HG03196 (cell line): ENCODE measurements at regions not wholly inside any gene's neighbourhood (a gene's known extent, or its start where the extent isn't known, plus 50 kb on each side); places are given as distances from the start of the nearest gene placed in this dataset.
A peak's percentile ranks its signal among the peaks of the same experiment; 100 is the strongest.

ENCODE experiments used
- ATAC-seq: cut with Tn5 transposase; IDR thresholded peaks from one replicate; pipeline ENCODE4 v1.9.1; 2021; ENCODE audit not compliant: unreplicated experiment

DNA sequence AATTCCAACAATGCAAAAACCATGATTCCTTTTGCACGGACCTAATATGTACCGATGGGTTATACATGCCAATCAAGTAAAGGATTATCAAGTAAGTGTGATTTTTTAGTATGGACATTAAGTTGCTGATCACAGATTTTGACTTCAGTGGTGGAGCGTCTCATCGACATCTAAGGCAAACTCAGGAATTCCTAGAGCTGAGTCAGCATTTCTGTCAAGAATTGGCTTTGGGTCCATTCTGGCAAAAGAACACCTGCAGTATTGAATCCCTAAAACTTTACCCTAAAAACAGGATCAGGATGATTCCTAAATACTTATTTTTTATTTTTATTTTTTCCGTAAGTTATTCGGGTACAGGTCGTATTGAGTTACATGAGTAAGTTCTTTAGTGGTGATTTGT is 83.6 kb downstream of the HPGD start:
- no peak for ATAC-seq

DNA sequence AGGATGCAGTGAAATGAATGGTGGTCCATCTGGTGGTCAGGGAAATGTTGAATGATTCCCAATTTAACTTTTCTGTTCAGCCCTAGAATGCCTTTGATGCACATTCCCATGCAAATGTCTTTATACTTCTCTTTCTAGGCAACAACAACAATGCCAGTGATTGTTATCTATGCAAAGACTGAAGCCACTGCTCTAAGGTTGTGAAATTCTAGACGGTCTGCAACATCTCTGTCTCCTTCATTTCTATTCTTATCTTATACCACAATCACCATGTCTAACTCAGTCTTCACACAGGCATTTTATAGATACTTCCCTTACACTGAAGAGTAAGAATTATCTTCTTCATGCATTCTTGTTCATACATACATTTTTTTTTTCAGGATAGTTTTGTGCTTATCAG is 84.5 kb downstream of the HPGD start:
- no peak for ATAC-seq

DNA sequence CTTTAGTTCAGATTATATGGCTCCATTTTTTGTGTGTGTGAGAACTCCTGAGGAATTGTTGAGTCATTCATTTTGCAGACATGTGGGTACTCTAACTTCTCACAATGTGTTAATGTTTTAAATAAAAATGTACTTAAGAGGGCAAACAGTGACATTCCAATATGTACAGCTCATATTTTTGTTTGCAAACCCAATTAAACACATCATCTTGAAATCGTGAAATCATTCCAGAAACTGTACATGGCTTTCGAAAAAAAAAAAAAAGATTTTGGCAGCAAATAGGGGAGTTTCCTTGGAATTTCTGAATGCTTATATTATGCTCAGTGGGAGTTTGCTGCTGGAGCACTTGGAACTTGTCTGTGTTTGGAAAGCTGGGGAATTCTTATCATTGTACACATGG is 85.0 kb downstream of the HPGD start:
- ATAC-seq = no peak

DNA sequence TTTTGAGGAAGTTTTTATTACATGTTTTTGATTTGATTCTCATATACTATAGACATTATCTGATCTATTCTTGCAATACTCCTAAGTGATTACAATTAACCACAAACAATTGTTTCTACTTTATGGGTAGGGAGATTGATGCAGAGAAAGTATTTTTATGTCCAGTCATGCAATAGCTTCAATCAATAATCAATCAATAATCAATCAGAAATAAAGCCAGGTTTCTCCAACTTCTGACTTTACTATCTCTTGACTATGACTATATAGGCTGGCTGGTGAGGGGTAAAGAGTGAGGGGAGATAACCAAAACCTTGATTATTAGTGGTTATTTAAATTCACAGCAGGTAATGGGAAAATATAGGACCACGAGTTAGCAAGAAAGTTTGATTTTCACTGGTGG is 85.9 kb downstream of the HPGD start:
- ATAC-seq = no peak

DNA sequence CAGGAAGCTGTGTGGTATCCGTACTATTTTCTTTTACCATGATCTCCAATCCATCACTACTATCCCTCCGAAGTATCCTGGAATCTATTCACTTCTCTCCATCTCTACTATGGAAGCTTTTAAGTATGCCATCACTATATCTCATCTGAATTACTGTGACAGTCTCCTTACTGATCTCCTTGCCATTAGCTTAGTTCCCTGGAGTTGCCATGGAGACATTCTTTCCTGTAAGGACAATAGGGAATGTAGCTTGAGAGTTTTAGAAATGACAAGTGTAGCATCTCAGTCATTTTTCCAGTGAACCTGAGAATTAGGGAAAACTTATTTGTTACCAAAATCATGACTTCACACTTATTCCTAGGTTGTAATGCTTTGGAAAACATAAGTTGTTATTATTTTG is 86.3 kb downstream of the HPGD start:
- ATAC-seq = no peak

DNA sequence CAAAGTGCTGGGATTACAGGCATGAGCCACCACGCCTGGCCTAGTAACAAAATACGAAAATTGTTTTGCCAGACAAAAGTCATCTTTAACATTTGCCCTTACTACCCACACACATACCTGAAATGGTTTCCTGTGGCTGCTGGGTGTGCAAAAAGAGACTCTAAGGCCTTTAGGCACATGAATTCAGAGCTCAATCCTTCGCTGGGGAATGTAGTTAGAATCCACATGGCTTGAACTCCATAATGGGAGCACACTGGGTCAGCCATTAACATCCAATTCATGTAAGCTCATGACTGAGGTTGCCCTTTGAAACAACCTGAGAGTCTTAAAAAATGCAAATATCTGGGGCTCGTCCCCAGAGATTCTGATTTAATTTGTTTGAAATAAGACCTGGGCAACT is 87.8 kb downstream of the HPGD start:
- ATAC-seq = no peak

DNA sequence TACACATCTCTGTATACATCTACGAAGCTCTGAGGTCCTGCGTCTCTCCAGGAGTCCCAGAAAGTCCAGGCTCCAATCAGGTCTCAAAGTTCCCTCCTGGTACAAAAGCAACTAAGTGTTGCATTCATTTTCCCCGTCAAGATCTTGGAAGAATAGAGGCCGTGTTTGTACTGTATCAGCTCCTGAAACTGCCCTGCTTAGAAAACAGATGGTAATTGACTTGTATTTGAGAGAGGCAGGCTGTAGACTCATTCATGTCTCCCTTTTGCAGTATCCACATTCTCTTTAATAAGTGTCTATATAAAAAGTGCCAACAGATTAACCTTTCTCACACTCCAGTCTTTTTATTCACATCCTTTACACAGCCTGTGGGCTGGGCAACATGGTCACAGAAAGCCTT is 91.7 kb downstream of the HPGD start:
- no peak for ATAC-seq

DNA sequence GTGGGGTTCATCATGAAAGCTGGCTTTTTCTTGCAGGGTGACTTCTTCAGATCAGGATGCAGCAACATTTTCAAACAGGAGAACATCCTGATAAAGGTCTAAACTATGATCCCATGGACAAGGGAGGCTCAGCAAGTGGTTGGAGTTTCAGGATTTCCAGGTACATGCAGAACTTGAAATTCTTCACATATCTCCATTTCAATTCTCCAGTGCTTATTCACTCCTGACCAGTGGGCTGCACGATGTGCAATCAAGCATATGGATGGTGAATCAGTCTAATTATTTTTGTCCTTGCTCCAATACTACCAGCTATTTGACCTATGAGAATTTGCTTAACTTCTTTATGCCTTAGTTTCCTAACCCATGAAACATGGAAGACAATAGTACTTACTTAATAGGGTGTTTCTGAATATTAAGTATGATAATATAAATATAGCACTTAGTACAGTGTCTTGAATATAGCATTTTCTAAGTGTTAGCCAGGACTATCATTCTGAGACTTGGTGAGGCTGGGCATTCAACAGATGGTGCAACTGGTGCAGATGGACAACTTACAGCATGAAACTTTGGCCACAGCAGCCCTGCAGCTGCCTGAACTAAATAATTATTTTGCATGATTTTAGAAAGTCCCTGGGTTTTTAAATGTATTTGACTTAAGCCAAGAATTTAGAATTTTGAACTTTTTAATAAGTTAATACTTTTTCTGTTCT is 92.4 kb downstream of the HPGD start:
- ATAC-seq = no peak

DNA sequence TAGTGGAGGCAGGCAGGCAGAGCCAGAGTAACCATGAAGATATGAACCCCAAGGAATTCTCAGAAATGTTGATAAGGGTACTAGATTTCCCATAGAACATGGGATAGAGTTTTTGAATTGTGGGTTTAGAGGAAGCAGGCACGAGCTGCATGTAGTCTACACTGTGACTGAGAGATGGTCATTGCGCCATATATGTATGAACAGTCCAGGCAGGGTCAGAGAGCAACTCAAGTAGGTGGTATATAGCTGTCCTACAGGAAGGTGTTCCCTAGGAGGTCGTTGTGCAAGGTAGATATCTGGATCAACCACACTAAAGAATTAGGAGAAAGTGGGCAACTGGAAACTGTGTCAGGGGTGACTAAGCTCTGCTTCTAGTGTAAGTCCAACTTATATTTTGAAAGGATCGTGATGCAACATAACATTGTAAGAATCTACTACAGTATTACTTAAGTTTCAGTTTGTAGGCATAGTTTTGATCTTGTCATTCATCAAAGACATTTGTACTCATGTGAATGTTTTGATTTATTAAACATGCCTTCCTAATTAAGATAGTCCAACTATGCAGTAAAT is 94.6 kb downstream of the HPGD start:
- ATAC-seq = no peak

DNA sequence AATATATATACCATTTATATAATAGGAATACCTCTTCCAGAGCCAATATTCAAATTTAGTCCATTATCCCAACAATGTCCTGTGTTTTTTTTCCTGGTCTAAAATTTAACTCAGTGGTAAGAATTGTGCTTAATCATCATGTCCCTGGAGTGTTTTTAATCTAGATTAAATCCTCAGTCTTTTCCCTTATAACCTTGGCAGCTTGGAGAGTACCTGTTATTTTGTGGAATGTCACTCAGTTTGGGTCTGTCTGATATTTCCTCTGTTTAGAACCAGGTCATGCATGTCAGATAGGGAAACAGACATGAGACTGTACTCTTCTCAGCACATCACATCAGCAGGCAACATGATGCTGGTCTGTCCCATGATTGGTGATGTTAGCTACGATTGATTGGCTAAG is 96.6 kb downstream of the HPGD start:
- no peak for ATAC-seq

DNA sequence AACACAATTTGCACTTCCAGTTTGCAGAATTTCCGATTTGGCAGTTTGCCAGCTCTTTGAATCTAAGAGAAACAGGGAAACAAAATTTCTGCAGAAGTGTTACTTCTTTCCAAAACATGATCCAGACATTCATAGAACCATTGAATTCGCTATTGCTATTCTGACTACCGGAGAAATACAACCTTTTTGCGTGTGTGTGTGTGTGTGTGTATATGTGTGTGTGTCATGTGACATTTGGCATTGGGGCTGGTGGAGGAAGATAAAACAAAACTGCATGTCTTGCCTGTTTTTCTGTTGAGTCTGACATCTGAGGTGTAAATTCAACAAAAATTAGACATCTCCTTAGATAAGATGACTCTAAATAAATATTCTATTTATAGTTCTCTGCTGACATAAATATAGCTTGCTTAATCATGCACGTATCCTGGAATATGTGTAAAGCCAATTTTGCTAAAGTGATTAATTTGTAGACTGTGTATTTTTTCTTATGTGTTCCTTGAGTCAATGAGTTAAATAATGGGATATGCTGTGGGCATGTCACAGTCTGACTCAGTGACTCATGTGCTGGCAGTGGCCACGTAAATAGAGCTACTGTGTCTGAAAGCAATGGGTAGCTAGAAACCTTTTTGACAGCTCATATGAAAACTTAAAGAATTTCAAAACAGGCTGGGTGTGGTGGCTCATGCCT is 98.9 kb downstream of the HPGD start:
- ATAC-seq = peak; percentile 88

DNA sequence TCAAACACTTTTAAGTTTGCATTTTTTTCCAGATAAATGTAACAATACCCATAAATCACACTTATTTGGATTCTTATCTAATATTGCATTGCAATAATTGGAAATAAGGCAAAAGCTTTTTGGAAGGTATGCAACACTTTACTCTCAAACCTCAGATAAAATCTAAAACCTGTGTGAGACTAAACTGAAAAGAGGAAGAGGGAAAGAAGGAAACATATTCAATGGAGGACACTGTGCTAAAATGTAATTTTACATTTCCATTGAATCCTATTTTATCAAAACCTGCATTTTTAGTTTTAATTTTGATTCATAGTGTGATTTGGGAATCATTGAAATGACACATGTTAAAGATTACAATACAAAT is 99.4 kb downstream of the HPGD start:
- ATAC-seq = no peak

DNA sequence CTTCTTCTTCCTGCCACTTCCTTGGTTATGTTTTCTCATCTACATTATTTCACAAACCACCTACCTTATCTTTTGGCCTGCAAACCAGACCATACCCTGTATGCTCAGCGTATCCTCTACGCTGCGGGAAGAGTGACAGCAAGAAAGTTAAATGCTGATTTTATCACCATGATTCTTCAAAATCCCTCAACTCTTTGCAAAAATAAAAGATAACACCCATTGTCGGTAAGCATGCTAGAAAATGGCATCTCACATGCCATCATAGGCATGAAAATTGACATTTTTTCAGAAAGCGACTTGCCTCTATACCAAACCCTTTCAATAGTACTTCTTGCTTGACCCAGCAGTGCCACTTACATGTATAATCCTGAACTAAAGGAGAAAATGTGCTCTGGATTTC is 102.0 kb downstream of the HPGD start:
- ATAC-seq = no peak

DNA sequence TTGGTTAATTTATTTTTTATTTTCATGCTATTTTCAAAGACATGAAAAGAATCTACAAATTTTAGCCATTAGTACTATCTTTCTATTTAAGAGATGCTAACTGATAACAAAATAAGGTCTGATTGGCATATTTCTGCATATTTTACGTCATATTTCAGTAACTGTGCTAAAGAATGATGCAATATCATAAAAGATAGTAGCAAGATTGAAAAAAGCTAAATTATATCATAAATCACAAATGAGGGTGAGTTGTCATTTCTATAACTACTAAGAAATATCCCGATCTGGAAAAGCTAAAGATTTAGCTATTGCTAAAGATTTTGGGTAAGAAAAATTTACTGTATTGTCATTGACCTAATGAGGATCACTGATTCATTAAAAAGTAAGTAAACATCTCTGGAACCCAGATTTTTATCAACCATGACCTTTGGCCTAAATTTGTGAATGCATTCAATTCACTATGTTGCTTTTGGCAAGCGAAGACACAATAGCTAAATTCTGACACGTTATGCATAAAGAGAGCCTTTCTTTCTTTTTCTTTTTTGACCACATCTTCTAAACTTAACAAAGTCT is 103.6 kb downstream of the HPGD start:
- no peak for ATAC-seq

DNA sequence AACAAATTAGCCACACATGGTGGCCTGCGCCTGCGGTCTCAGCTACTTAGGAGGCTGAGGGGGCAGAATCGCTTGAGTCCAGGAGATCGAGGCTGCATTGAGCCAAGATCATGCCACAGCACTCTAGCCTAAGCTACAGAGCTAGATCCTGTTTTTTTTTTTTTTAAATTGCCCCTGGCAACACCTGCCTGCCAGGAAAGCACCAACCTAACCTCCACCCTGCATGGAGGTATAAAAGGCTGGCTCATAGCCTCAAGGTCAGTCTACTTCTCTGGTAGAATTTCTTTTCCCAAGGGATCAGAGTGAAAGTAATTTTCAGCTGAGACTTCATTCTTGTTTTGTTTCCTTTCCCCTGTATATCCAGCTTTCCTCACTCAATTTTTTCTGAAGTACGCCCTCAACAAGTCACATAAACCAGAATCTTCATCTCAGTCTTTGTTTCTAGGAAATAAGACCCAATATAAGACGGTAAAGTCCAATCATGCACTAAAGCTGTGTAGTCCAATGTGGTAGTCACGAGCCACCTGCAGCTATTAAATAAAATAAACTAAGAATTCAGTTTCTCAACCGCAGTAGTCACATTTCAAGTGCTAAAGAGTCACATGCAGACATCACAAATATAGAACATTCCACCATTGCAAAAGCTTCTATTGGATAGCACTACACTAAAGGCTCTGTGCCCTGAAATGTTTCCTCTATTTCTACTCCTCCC is 113.3 kb downstream of the HPGD start:
- ATAC-seq = no peak

DNA sequence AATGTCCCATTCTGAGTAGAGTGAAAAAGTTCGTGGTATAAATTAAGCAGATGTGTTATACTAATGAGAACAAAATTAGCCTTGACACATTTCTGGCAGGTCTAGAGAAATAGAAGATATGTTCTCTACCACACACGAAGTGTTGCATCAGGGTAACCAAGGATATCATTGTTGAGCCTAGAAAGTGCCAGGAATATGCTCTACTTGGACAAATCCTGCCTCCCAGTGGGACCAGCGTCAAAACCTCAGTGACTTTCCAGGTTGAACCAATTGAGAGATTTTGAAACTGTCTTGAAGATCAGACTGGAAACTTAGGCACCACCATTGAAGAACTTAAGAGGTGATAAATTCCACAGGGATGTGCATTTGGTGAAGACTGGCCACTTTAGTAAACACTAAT is 115.9 kb downstream of the HPGD start:
- no peak for ATAC-seq

DNA sequence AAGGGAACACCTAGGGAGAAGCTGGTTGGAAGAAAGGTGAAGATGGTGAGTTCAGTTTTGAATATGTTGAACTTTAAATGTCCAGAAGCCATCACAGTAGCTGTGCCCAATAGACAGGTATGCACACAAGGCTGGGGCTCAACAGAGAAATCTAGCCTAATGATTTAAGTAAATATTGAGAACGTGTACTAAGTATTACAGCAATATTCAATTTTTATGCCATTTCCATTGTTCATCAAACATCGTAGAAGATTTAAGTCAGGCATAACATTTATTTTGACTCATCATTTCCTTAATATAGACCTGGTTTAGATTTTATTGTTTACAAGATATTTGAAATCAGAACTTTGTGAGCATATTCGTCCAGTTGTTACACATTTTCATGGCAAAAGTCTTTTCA is 116.4 kb downstream of the HPGD start:
- ATAC-seq = no peak

DNA sequence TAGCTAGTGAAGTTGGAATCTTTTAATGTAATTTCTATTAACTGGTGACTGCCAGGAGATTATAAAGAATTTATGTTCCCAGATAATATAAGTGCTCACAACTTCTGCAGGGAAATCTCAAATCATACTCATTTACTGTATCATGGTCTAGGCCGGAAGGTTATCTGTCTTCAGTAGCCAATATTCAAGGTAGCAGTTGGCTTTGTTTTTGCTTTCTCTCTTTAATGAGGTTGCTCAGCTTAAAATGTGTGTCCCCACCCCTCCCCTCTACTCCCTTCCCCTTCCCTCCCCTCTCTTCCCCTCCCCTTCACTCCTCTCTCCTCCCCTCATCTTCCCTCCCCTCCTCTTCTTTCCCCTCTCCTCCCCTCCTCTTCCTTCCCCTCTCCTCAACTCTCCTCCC is 117.6 kb downstream of the HPGD start:
- ATAC-seq = no peak

DNA sequence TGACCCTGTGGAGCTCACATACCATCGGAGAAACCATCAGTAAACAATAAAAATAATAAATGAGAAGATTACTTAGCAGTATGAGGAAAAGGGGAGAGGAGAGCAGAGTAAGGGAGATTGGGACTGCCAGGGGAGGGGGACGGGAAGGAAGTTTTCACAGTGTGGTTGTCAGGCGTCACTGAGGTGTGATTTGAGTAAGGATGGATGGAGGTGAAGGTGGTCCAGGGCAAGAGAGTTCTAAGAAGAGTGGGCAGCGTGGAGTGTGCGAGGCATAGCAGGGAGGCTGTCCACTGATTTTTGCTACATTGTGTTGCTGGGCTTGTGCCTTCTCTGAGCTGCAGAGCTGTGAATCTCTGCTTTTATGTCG is 119.1 kb downstream of the HPGD start:
- ATAC-seq = no peak

DNA sequence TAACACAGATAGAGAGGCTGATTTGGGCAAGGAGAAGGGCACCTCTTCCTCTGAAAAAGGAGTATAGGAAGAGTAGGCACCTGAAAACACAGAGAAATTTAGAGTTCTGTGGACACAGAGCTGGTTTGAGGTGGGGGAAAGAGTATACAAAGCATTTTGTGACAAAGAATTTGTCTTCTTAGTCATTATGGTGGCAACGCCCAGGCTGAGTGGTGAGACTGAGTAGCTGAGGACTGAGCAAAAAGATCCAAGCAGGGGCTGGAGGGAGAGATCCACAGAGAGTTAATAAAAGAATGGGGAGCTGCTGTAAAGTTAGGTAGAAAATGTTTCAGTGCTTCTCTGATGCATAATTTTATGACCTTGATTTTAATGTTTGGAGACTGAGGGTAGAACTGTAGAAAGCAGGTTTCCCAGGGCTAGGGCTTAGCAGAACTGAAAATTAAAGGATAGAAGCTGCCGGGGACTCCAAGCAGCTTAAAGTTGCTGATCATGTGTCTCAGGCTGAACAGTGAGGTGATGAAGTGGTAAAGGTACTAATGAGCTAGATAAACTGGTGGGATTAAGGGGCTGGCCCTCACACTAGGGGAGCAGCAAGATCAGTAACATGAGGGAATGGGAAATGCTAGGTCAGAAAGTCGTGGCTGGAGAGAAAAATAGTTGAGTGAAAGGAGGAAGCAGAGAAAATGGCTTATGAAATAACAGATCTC is 118.9 kb downstream of the CEP44 start:
- no peak for ATAC-seq

DNA sequence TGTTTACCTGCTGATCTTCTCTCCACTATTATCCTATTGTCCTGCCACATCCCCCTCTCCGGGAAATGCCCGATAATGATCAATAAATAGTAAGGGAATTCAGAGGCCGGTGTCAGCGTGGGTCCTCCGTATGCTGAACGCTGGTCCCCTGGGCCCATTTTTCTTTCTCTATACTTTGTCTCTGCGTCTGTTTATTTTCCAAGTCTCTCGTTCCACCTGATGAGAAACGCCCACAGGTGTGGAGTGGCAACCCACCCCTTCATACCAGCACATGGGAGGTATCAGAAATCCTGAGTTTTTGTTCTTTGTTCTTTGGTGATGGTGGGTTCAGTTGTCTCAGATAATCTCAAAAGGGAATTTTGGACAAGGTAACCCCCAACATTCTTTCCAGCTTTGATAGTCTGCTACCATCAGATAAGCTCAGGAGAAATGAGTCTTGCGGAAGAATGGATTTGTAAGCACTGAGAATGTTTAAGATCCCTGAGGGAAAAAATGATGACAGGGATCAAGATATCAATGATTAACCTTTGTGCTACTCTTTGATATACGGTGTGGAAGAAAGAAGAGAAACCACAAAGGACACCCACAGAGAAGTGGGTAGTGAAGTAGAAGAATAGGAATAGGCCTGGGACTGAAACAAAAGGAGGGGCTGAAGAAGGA is 117.9 kb downstream of the CEP44 start:
- no peak for ATAC-seq
